Activated T-cell treated with anti-CD3 and anti-CD28 coated beads, Interleukin-2, amount 50 U/mL, for 24 hours (primary cell): ENCODE measurements at regions not wholly inside any gene's neighbourhood (a gene's known extent, or its start where the extent isn't known, plus 50 kb on each side); places are given as distances from the start of the nearest gene placed in this dataset.

Experiments used
- DNase-seq: peaks from one replicate; pipeline ENCODE4 v3.0.0-alpha.2; 2020
- H3K27ac Mint-ChIP-seq: 2 replicates; pipeline ENCODE4 v1.8.0; 2020; ENCODE audit warnings: mild to moderate bottlenecking, mixed read lengths
- H3K27me3 Mint-ChIP-seq: 2 replicates; pipeline ENCODE4 v1.8.0; 2020; ENCODE audit warnings: mixed read lengths
- H3K36me3 Mint-ChIP-seq: 2 replicates; pipeline ENCODE4 v1.8.0; 2020; ENCODE audit warnings: low read depth, mixed read lengths
- H3K4me1 Mint-ChIP-seq: 2 replicates; pipeline ENCODE4 v1.8.0; 2020; ENCODE audit warnings: low read depth, mixed read lengths
- H3K4me3 Mint-ChIP-seq: 2 replicates; pipeline ENCODE4 v1.8.0; 2020; ENCODE audit warnings: mild to moderate bottlenecking, moderate library complexity, mixed read lengths
- H3K9me3 Mint-ChIP-seq: 2 replicates; pipeline ENCODE4 v1.8.0; 2020; ENCODE audit warnings: mixed read lengths

GRCh38 chrX:122500556-122500955, 683.5 kb upstream of the GRIA3 start:
- no peak for DNase-seq
- Mint-ChIP-seq H3K4me1 (no peaks in the 10 kb centered on the region), H3K4me3 (no peak overlapping the region), H3K36me3 (no peaks in the 10 kb centered on the region), H3K27ac (no peak overlapping the region), H3K9me3 (peaks cover 6% of the 10 kb centered on the region), H3K27me3 (peaks cover 3% of the 10 kb centered on the region)

- Mint-ChIP-seq H3K4me1 (no peaks in the 10 kb centered on the region), H3K36me3 (no peaks in the 10 kb centered on the region), H3K27me3 (no peaks in the 10 kb centered on the region), H3K27ac (no peak overlapping the region), H3K9me3 (peaks cover 6% of the 10 kb centered on the region), H3K4me3 (no peak overlapping the region)
- no peak for DNase-seq
Observed at GRCh38 chrX:122501652-122502051, 682.4 kb upstream of the GRIA3 start.

GRCh38 chrX:122504026-122504425, 680.1 kb upstream of the GRIA3 start:
- DNase-seq: no peak
- Mint-ChIP-seq H3K27me3 (peaks cover 3% of the 10 kb centered on the region), H3K4me1 (no peaks in the 10 kb centered on the region), H3K27ac (no peak overlapping the region), H3K4me3 (no peak overlapping the region), H3K36me3 (no peaks in the 10 kb centered on the region), H3K9me3 (peaks cover 2% of the 10 kb centered on the region)

GRCh38 chrX:122512561-122513072, 671.5 kb upstream of the GRIA3 start:
- Mint-ChIP-seq H3K4me1 (no peaks in the 10 kb centered on the region), H3K27me3 (peaks cover 18% of the 10 kb centered on the region), H3K9me3 (no peaks in the 10 kb centered on the region), H3K4me3 (no peak overlapping the region), H3K27ac (no peak overlapping the region), H3K36me3 (no peaks in the 10 kb centered on the region)
- DNase-seq: no peak

- no peaks in the 10 kb centered on the region for H3K4me1 Mint-ChIP-seq
- no peak for DNase-seq
- no peaks in the 10 kb centered on the region for H3K36me3 Mint-ChIP-seq
- no peaks in the 10 kb centered on the region for H3K9me3 Mint-ChIP-seq
- H3K4me3 Mint-ChIP-seq: no peak overlapping the region
- H3K27me3 Mint-ChIP-seq: peaks cover 2% of the 10 kb centered on the region
- H3K27ac Mint-ChIP-seq: no peak overlapping the region
Observed at GRCh38 chrX:122517786-122518185, 666.3 kb upstream of the GRIA3 start.

GRCh38 chrX:122545778-122546177, 638.3 kb upstream of the GRIA3 start:
- no peak overlapping the region for H3K27ac Mint-ChIP-seq
- H3K36me3 Mint-ChIP-seq: no peaks in the 10 kb centered on the region
- no peaks in the 10 kb centered on the region for H3K27me3 Mint-ChIP-seq
- no peak for DNase-seq
- no peaks in the 10 kb centered on the region for H3K4me1 Mint-ChIP-seq
- H3K9me3 Mint-ChIP-seq: no peaks in the 10 kb centered on the region
- no peak overlapping the region for H3K4me3 Mint-ChIP-seq

- Mint-ChIP-seq H3K4me3 (no peak overlapping the region), H3K27ac (no peak overlapping the region), H3K9me3 (no peaks in the 10 kb centered on the region), H3K4me1 (no peaks in the 10 kb centered on the region), H3K27me3 (no peaks in the 10 kb centered on the region), H3K36me3 (no peaks in the 10 kb centered on the region)
- DNase-seq: no peak
Observed at GRCh38 chrX:122546269-122546668, 637.8 kb upstream of the GRIA3 start.

GRCh38 chrX:122552286-122552800, 631.7 kb upstream of the GRIA3 start:
- DNase-seq: no peak
- H3K4me1 Mint-ChIP-seq: no peaks in the 10 kb centered on the region
- H3K36me3 Mint-ChIP-seq: no peaks in the 10 kb centered on the region
- no peak overlapping the region for H3K27ac Mint-ChIP-seq
- no peak overlapping the region for H3K4me3 Mint-ChIP-seq
- no peaks in the 10 kb centered on the region for H3K27me3 Mint-ChIP-seq
- H3K9me3 Mint-ChIP-seq: no peaks in the 10 kb centered on the region

- Mint-ChIP-seq H3K4me1 (no peaks in the 10 kb centered on the region), H3K9me3 (no peaks in the 10 kb centered on the region), H3K27me3 (no peaks in the 10 kb centered on the region), H3K4me3 (no peak overlapping the region), H3K36me3 (no peaks in the 10 kb centered on the region), H3K27ac (no peak overlapping the region)
- no peak for DNase-seq
Observed at GRCh38 chrX:122555925-122556324, 628.2 kb upstream of the GRIA3 start.

- H3K9me3 Mint-ChIP-seq: peaks cover 2% of the 10 kb centered on the region
- no peaks in the 10 kb centered on the region for H3K36me3 Mint-ChIP-seq
- H3K4me1 Mint-ChIP-seq: no peaks in the 10 kb centered on the region
- H3K27ac Mint-ChIP-seq: no peak overlapping the region
- DNase-seq: no peak
- peaks cover 1% of the 10 kb centered on the region for H3K27me3 Mint-ChIP-seq
- no peak overlapping the region for H3K4me3 Mint-ChIP-seq
Observed at GRCh38 chrX:122565952-122566351, 618.1 kb upstream of the GRIA3 start.

GRCh38 chrX:122566401-122566800, 617.7 kb upstream of the GRIA3 start:
- Mint-ChIP-seq H3K9me3 (peaks cover 2% of the 10 kb centered on the region), H3K36me3 (no peaks in the 10 kb centered on the region), H3K27me3 (peaks cover 2% of the 10 kb centered on the region), H3K4me3 (no peak overlapping the region), H3K27ac (no peak overlapping the region), H3K4me1 (no peaks in the 10 kb centered on the region)
- no peak for DNase-seq

- Mint-ChIP-seq H3K27me3 (peaks cover 2% of the 10 kb centered on the region), H3K9me3 (peaks cover 2% of the 10 kb centered on the region), H3K4me1 (no peaks in the 10 kb centered on the region), H3K4me3 (no peak overlapping the region), H3K36me3 (no peaks in the 10 kb centered on the region), H3K27ac (no peak overlapping the region)
- no peak for DNase-seq
Observed at GRCh38 chrX:122567911-122568310, 616.2 kb upstream of the GRIA3 start.

- Mint-ChIP-seq H3K9me3 (peaks cover 2% of the 10 kb centered on the region), H3K4me3 (no peak overlapping the region), H3K27ac (no peak overlapping the region), H3K27me3 (peaks cover 2% of the 10 kb centered on the region), H3K4me1 (no peaks in the 10 kb centered on the region), H3K36me3 (no peaks in the 10 kb centered on the region)
- DNase-seq: no peak
Observed at GRCh38 chrX:122572461-122572860, 611.6 kb upstream of the GRIA3 start.

- Mint-ChIP-seq H3K27me3 (no peaks in the 10 kb centered on the region), H3K36me3 (no peaks in the 10 kb centered on the region), H3K4me3 (no peak overlapping the region), H3K4me1 (no peaks in the 10 kb centered on the region), H3K9me3 (peaks cover 2% of the 10 kb centered on the region), H3K27ac (no peak overlapping the region)
- DNase-seq: no peak
Observed at GRCh38 chrX:122579036-122579435, 605.0 kb upstream of the GRIA3 start.

GRCh38 chrX:122579526-122579925, 604.6 kb upstream of the GRIA3 start:
- Mint-ChIP-seq H3K27ac (no peak overlapping the region), H3K36me3 (no peaks in the 10 kb centered on the region), H3K9me3 (peaks cover 2% of the 10 kb centered on the region), H3K4me3 (no peak overlapping the region), H3K4me1 (no peaks in the 10 kb centered on the region), H3K27me3 (no peaks in the 10 kb centered on the region)
- no peak for DNase-seq
